ENCODE measurements at regions not wholly inside any gene's neighbourhood (a gene's known extent, or its start where the extent isn't known, plus 50 kb on each side); places are given as distances from the start of the nearest gene placed in this dataset.

DNA sequence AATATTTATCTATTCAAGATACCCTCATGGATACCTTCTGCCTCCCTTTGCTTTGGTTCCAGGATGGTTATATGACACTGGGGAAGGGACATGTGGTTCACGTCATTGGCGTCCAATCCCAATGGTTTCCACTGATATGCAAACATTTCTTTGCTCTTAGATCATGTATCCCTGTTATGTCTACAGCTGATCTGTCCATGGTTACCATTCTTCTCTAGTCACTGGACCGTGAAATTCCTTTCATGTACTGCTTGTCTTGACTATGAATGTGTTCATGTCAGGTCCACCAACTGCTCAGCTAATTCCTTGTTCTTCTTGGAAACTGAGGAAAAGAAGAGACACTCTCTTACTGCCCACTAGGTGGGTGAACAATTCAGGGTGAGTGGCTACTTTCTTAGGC lies 391.1 kb upstream of the ZNF608 start:
- no peak for TF ChIP-seq GATA3 (IDR thresholded peaks at IDR 0.05; ENCODE audit: low read depth, low read length)
- no peak for TF ChIP-seq GATA2 (IDR thresholded peaks at IDR 0.05; ENCODE audit: low read depth, low read length)

- TF ChIP-seq GATA2 (IDR thresholded peaks at IDR 0.05; ENCODE audit: low read depth, low read length) = no peak
- no peak for TF ChIP-seq GATA3 (IDR thresholded peaks at IDR 0.05; ENCODE audit: low read depth, low read length)
These were observed 391.8 kb upstream of the ZNF608 start for GRCh38 chr5:125138266-125138665.

GRCh38 chr5:125139590-125139989 lies 393.2 kb upstream of the ZNF608 start:
- no peak for TF ChIP-seq GATA3 (IDR thresholded peaks at IDR 0.05; ENCODE audit: low read depth, low read length)
- TF ChIP-seq GATA2 (IDR thresholded peaks at IDR 0.05; ENCODE audit: low read depth, low read length) = no peak

DNA sequence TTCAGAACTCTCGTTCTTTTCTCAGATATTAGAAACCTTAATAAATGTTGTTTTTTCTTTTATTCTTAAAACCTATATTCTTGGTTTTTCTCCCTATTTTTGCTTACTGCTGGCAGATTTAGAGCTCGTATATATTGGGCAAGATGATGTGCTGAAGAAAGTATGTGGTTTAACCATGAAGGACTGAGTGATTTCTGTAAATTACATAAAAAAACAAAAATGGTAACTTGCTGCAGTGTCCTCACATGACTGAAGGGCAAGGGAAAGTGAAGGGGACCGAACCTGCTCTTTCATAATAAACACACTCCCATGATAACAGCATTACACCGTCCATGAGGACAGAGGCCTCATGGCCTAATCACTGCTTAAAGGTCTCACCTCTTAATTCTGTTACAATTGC lies 393.8 kb upstream of the ZNF608 start:
- no peak for TF ChIP-seq GATA2 (IDR thresholded peaks at IDR 0.05; ENCODE audit: low read depth, low read length)
- no peak for TF ChIP-seq GATA3 (IDR thresholded peaks at IDR 0.05; ENCODE audit: low read depth, low read length)

- TF ChIP-seq GATA2 (IDR thresholded peaks at IDR 0.05; ENCODE audit: low read depth, low read length) (no peak), GATA3 (IDR thresholded peaks at IDR 0.05; ENCODE audit: low read depth, low read length) (no peak)
These were observed 394.4 kb upstream of the ZNF608 start for GRCh38 chr5:125140855-125141254.

DNA sequence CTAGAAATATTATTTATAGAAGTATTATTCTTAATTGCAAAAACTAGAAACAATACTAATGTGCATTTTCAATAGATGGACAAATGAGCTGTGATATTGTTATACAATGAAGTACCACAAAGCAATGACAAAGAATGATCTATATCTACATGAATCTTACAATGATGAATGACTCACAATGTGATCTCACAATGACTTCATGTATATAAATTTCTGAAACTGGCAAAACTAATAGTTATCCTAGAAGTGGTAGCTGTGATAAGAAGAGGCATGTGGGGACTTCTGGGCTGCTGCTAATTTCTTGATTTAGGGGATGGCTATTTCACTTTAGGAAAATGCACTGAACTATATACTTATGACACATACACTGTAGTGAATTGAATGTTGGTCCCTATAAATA lies 396.0 kb upstream of the ZNF608 start:
- TF ChIP-seq GATA2 (IDR thresholded peaks at IDR 0.05; ENCODE audit: low read depth, low read length) = no peak
- no peak for TF ChIP-seq GATA3 (IDR thresholded peaks at IDR 0.05; ENCODE audit: low read depth, low read length)

DNA sequence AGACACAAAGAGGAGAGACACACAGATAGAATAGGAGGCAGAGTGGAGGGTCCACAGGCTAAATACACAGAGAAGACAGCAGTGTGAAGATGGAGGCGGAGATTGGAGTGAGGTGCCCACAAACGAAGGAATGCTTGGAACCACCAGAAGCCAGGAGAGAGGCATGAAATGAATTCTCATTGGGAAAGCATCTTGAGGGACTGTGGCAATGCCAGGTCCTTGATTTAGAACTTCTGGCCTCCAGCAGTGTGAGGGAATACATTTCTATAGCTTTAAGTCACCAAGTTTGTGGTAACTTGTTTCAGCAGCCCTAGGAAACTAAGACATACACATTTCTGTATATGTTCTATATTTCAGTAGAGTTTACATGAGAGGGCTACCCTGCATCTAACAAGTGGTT lies 396.6 kb upstream of the ZNF608 start:
- TF ChIP-seq GATA2 (IDR thresholded peaks at IDR 0.05; ENCODE audit: low read depth, low read length) (no peak), GATA3 (IDR thresholded peaks at IDR 0.05; ENCODE audit: low read depth, low read length) (no peak)

GRCh38 chr5:125148076-125148475 lies 401.6 kb upstream of the ZNF608 start:
- TF ChIP-seq GATA3 (IDR thresholded peaks at IDR 0.05; ENCODE audit: low read depth, low read length) = no peak

GRCh38 chr5:125148706-125149105 lies 402.3 kb upstream of the ZNF608 start:
- TF ChIP-seq GATA3 (IDR thresholded peaks at IDR 0.05; ENCODE audit: low read depth, low read length) (no peak), GATA2 (IDR thresholded peaks at IDR 0.05; ENCODE audit: low read depth, low read length) (no peak)

DNA sequence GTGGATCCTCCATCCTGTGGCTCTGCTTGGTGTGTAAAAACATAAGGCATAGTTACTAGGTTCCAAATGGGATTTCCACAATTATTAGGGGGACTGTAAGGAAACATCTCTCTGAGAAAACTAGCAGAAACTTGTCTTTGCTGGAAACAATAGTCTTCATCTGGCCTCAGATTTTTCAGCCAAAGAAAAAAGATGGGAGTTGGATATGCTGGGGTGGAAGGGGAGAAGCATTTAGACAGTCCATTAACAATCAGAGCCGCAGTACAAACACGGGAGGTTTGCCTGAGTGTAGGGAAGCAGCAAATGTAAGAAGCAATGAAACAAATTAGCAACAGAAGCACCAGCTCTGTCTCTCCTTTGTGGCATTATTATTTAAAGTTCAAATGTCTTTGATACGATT lies 402.7 kb upstream of the ZNF608 start:
- no peak for TF ChIP-seq GATA3 (IDR thresholded peaks at IDR 0.05; ENCODE audit: low read depth, low read length)
- TF ChIP-seq GATA2 (IDR thresholded peaks at IDR 0.05; ENCODE audit: low read depth, low read length) = no peak

DNA sequence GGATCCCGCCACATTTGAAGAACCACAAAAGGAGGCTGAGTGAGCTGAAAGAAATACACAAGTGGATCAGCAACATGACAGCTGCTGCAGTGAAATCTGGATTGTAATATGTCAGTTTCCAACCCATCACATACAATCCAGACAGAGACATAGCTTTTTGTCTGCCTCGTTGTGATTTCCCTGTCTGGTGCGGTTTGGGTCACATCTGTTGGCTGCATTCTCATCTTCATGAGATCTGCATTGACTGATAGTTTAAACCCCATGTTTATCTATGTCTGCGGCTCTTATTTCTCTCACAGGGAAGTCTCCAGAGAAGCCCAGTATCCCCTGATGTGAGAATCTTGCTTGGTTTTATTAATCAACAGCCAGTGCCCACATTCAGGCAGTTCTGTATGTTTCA lies 403.1 kb upstream of the ZNF608 start:
- peak; percentile 67 for TF ChIP-seq GATA2 (IDR thresholded peaks at IDR 0.05; ENCODE audit: low read depth, low read length)
- TF ChIP-seq GATA3 (IDR thresholded peaks at IDR 0.05; ENCODE audit: low read depth, low read length) = no peak

DNA sequence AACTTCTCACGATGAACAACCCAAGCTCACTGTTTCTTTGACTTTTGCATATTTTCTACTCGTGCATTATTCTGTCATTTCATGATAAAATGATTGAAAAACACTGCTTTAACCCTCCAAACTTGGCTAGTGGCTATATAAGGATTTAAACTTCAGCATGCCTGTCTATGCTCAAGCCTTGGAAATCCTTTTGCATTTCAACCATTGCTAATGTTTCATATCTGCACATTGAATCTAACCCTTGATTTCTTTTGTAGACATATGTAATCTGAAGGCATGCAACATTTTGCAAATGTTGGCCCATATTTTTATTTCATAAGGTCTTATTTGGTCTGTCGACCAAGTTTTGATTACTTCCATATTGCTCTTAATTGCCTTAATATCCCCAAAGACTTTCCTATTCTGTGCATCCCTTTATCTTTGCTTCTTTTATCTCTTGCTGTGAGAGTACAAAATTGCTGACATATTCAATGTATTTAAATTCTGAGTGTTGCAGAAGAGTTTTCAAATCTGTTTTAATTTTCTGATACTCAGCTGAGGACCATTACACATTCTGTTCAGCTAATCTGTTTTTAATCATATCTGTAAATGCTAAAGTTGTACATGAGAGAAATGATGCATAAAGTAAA lies 403.7 kb upstream of the ZNF608 start:
- no peak for TF ChIP-seq GATA2 (IDR thresholded peaks at IDR 0.05; ENCODE audit: low read depth, low read length)
- TF ChIP-seq GATA3 (IDR thresholded peaks at IDR 0.05; ENCODE audit: low read depth, low read length) = no peak

DNA sequence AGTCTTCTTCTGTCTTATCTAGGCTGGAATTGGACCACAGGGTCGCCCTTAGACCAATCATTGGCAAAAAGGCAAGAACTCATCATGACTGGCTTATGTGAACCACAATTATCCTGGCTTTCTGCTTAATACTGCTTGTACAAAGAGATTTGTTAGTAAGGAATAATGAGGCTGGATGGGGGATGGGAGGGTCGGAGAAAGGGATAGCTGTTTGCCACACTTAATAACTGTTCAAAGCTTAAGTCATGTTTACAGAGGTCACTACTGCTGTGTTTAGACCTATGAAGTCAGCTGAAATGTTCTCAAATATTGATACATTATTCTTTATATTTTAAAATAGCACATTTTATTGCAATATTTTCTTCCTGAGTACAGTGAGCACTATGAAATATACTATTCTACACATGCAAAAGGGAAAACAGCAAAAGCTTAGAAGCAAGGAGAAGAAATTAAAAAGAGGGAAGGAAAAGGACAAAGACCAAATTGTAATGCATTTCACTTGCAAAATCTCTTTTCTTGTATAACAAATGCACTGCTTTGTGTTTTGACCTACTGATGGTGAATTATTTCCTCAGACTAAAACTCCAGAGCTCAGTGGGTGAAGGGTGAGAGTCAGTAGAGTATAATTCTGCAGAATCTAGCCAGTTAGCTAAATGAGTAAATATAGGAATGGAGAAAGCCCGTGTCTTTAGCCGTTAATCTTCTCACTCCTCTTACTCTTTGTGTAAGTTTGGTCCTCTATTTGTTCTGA lies 404.9 kb upstream of the ZNF608 start:
- TF ChIP-seq GATA2 (IDR thresholded peaks at IDR 0.05; ENCODE audit: low read depth, low read length) = no peak
- TF ChIP-seq GATA3 (IDR thresholded peaks at IDR 0.05; ENCODE audit: low read depth, low read length) = no peak

DNA sequence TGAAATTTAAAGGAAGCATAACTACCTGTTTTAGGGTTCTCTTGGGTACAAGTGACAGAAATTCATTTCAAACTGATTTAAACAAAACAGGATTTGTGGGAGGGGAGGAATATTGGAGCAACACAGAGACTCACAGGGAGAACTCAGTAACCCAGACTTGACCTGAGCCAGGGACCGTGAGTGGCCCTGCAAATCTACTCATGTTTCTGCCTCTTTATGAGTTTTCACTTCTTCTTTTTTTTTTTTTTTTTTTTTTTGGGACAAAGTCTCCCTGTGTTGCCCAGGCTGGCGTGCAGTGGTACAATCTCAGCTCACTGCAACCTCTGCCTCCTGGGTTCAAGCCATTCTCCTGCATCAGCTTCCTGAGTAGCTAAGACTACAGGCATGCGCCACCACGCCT lies 405.6 kb upstream of the ZNF608 start:
- TF ChIP-seq GATA3 (IDR thresholded peaks at IDR 0.05; ENCODE audit: low read depth, low read length) (no peak), GATA2 (IDR thresholded peaks at IDR 0.05; ENCODE audit: low read depth, low read length) (no peak)

- TF ChIP-seq GATA3 (IDR thresholded peaks at IDR 0.05; ENCODE audit: low read depth, low read length) (no peak), GATA2 (IDR thresholded peaks at IDR 0.05; ENCODE audit: low read depth, low read length) (no peak)
These were observed 406.2 kb upstream of the ZNF608 start for GRCh38 chr5:125152461-125153189.

All from SH-SY5Y (cell line).